H9 (cell line): ENCODE measurements at regions not wholly inside any gene's neighbourhood (a gene's known extent, or its start where the extent isn't known, plus 50 kb on each side); places are given as distances from the start of the nearest gene placed in this dataset.

Experiments
- DNase-seq: peaks from one replicate; pipeline ENCODE4 v3.0.0-alpha.2; 2017
- H2AFZ ChIP-seq: one replicate; pipeline ENCODE4 v1.6.1; 2013; ENCODE audit warnings: mild to moderate bottlenecking, low read length, control low read depth, moderate library complexity
- H2AK5ac ChIP-seq: 2 replicates; pipeline ENCODE4 v1.6.1; 2013; ENCODE audit warnings: low read length, control low read depth, mixed read lengths; ENCODE audit not compliant: insufficient read length
- H2BK120ac ChIP-seq: one replicate; pipeline ENCODE4 v1.6.1; 2013; ENCODE audit warnings: low read depth, mild to moderate bottlenecking, low read length, control low read depth, inconsistent platforms; ENCODE audit not compliant: poor library complexity, severe bottlenecking
- H2BK12ac ChIP-seq: 2 replicates; pipeline ENCODE4 v1.6.1; 2013; ENCODE audit warnings: low read length, control low read depth, mixed read lengths, low read depth; ENCODE audit not compliant: insufficient read length
- H2BK15ac ChIP-seq: 2 replicates; pipeline ENCODE4 v1.6.1; 2013; ENCODE audit warnings: low read depth, low read length, control low read depth
- H2BK20ac ChIP-seq: one replicate; pipeline ENCODE4 v1.6.1; 2013; ENCODE audit warnings: low read depth, mild to moderate bottlenecking, low read length, control low read depth, inconsistent platforms; ENCODE audit not compliant: poor library complexity, severe bottlenecking
- H2BK5ac ChIP-seq: 2 replicates; pipeline ENCODE4 v1.6.1; 2013; ENCODE audit warnings: low read length, control low read depth, mixed read lengths; ENCODE audit not compliant: insufficient read length
- H3K14ac ChIP-seq: 2 replicates; pipeline ENCODE4 v1.6.1; 2013; ENCODE audit warnings: low read length, control low read depth; ENCODE audit not compliant: insufficient read depth
- H3K18ac ChIP-seq: 2 replicates; pipeline ENCODE4 v1.6.1; 2013; ENCODE audit warnings: low read depth, mild to moderate bottlenecking, mixed read lengths, low read length, control low read depth; ENCODE audit not compliant: insufficient read length
- H3K23ac ChIP-seq: 2 replicates; pipeline ENCODE4 v1.6.1; 2013; ENCODE audit warnings: low read length, control low read depth, mixed read lengths, low read depth; ENCODE audit not compliant: insufficient read length
- H3K23me2 ChIP-seq: 2 replicates; pipeline ENCODE4 v1.6.1; 2013; ENCODE audit warnings: low read depth, mild to moderate bottlenecking, mixed read lengths, low read length, control low read depth; ENCODE audit not compliant: insufficient read length, poor library complexity, severe bottlenecking
- H3K27ac ChIP-seq: 2 replicates; pipeline ENCODE4 v1.5.1; 2013; ENCODE audit warnings: low read length, control low read depth, mixed read lengths, low read depth; ENCODE audit not compliant: insufficient read length
- H3K27me3 ChIP-seq: 2 replicates; pipeline ENCODE4 v1.6.1; 2013; ENCODE audit warnings: low read length, control low read depth, inconsistent platforms; ENCODE audit not compliant: insufficient read depth
- H3K4ac ChIP-seq: 2 replicates; pipeline ENCODE4 v1.6.1; 2013; ENCODE audit warnings: low read depth, mild to moderate bottlenecking, control low read depth, inconsistent platforms, low read length, moderate library complexity
- H3K4me1 ChIP-seq: 2 replicates; pipeline ENCODE4 v1.6.1; 2013; ENCODE audit warnings: low read length, control low read depth, inconsistent platforms; ENCODE audit not compliant: insufficient read depth
- H3K4me2 ChIP-seq: 2 replicates; pipeline ENCODE4 v1.6.1; 2013; ENCODE audit warnings: low read length, control low read depth, mixed read lengths; ENCODE audit not compliant: insufficient read length, insufficient read depth
- H3K56ac ChIP-seq: 2 replicates; pipeline ENCODE4 v1.6.1; 2013; ENCODE audit warnings: low read depth, mild to moderate bottlenecking, mixed read lengths, low read length, control low read depth; ENCODE audit not compliant: insufficient read length
- H3K79me1 ChIP-seq: 2 replicates; pipeline ENCODE4 v1.6.1; 2013; ENCODE audit warnings: low read depth, mild to moderate bottlenecking, moderate library complexity, low read length, control low read depth, inconsistent platforms; ENCODE audit not compliant: insufficient read depth, poor library complexity, severe bottlenecking
- H3K79me2 ChIP-seq: 2 replicates; pipeline ENCODE4 v1.6.1; 2013; ENCODE audit warnings: low read length, control low read depth, inconsistent platforms; ENCODE audit not compliant: insufficient read depth
- H3K9ac ChIP-seq: 2 replicates; pipeline ENCODE4 v1.6.1; 2013; ENCODE audit warnings: low read length, control low read depth, mixed read lengths; ENCODE audit not compliant: insufficient read length; ENCODE audit errors: extremely low read depth
- H3K9me3 ChIP-seq: one replicate; pipeline ENCODE4 v1.6.1; 2013; ENCODE audit warnings: low read depth, low read length, inconsistent platforms; ENCODE audit not compliant: control insufficient read depth
- H3T11ph ChIP-seq: one replicate; pipeline ENCODE4 v1.6.1; 2013; ENCODE audit warnings: mild to moderate bottlenecking, low read length, control low read depth, inconsistent platforms
- H4K20me1 ChIP-seq: one replicate; pipeline ENCODE4 v1.6.1; 2013; ENCODE audit not compliant: control insufficient read depth, insufficient read length, insufficient read depth
- H4K5ac ChIP-seq: 2 replicates; pipeline ENCODE4 v1.6.1; 2013; ENCODE audit warnings: low read depth, mild to moderate bottlenecking, mixed read lengths, low read length, control low read depth; ENCODE audit not compliant: insufficient read length
- H4K8ac ChIP-seq: replicated peaks from 2 replicates; pipeline ENCODE4 v1.6.1; 2013; ENCODE audit warnings: low read length, control low read depth, mixed read lengths, low read depth; ENCODE audit not compliant: insufficient read length
- H4K91ac ChIP-seq: 2 replicates; pipeline ENCODE4 v1.6.1; 2013; ENCODE audit warnings: low read depth, mild to moderate bottlenecking, moderate library complexity, mixed read lengths, low read length, control low read depth; ENCODE audit not compliant: insufficient read length
- H3K27ac Mint-ChIP-seq, 3 experiments: 2 replicates in 2 of 3; 3 replicates in 1 of 3; pipeline ENCODE4 v1.8.0; 2020 to 2021; ENCODE audit warnings: mixed read lengths in 3 of 3, mild to moderate bottlenecking in 1 of 3, moderate library complexity in 1 of 3
- H3K27me3 Mint-ChIP-seq: 2 replicates; pipeline ENCODE4 v1.8.0; 2021; ENCODE audit warnings: low read depth, mild to moderate bottlenecking, moderate library complexity, mixed read lengths
- H3K36me3 Mint-ChIP-seq, 3 experiments: 2 replicates in 2 of 3; 3 replicates in 1 of 3; pipeline ENCODE4 v1.8.0; 2020 to 2021; ENCODE audit warnings: low read depth in 3 of 3, mixed read lengths in 3 of 3; ENCODE audit not compliant: insufficient read depth in 1 of 3
- H3K4me1 Mint-ChIP-seq, 2 experiments: 2 replicates each; pipeline ENCODE4 v1.8.0; 2020; ENCODE audit warnings: mixed read lengths in 2 of 2
- H3K4me3 Mint-ChIP-seq, 2 experiments: 2 replicates in 1 of 2; 3 replicates in 1 of 2; pipeline ENCODE4 v1.8.0; 2020 to 2021; ENCODE audit warnings: mild to moderate bottlenecking in 2 of 2, mixed read lengths in 2 of 2, moderate library complexity in 1 of 2
- H3K9me3 Mint-ChIP-seq, 2 experiments: 2 replicates in 1 of 2; 3 replicates in 1 of 2; pipeline ENCODE4 v1.8.0; 2020; ENCODE audit warnings: mild to moderate bottlenecking in 2 of 2, mixed read lengths in 2 of 2, moderate library complexity in 1 of 2
- CTCF ChIP-seq: fragments of 200-600 bp; sonication (generic); conservative IDR thresholded peaks from 3 replicates; pipeline ENCODE4 v1.8.0; 2021; ENCODE audit warnings: antibody characterized with exemption, mild to moderate bottlenecking
- WGBS: extraction: QIAGEN DNeasy Blood & Tissue Kit; methylation state at CpG from one replicate; pipeline ENCODE4 v1.1.7; 2013; ENCODE audit warnings: missing lambda C conversion rate, low lambda C conversion rate, mixed read lengths; ENCODE audit not compliant: insufficient read length; ENCODE audit errors: extremely low coverage; 5-methylcytosine and 5-hydroxymethylcytosine counted together

DNA sequence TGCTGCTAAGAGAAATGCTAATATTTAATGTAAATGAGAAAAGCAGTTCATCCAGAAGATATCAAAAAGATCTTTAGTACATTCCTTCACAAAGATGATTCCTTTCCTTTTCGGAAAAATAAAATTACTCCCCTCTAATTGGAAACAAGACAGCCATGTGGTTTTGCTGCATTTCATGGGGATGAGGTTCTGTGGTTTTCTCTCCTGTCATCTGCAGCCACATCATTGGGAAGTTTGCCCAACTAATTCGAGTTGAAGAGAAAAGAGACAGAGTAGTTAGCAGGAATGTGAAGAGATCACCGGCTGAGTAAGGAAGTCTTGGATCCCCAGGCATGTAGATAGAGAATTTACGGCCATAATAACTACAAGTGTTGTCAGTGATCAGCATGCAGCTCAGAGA, 122.1 kb downstream of the CYSLTR2 start:
- Histone ChIP-seq H3T11ph (no peak overlapping the region), H2BK120ac (no peak overlapping the region), H3K27ac (no peak overlapping the region), H3K9me3 (no peaks in the 10 kb centered on the region), H3K4ac (no peak overlapping the region), H3K18ac (no peak overlapping the region), H3K4me2 (no peak overlapping the region), H3K79me1 (no peaks in the 10 kb centered on the region), H3K9ac (no peak overlapping the region), H4K5ac (no peak overlapping the region), H3K56ac (no peak overlapping the region), H3K79me2 (no peaks in the 10 kb centered on the region), H4K20me1 (no peaks in the 10 kb centered on the region), H2BK20ac (no peak overlapping the region), H2BK12ac (no peak overlapping the region), H2AFZ (no peak overlapping the region), H4K8ac (no peak overlapping the region), H2AK5ac (no peak overlapping the region), H2BK15ac (no peak overlapping the region), H4K91ac (no peak overlapping the region), H3K4me1 (no peaks in the 10 kb centered on the region), H2BK5ac (no peak overlapping the region), H3K23me2 (no peaks in the 10 kb centered on the region), H3K23ac (no peak overlapping the region), H3K14ac (no peak overlapping the region), H3K27me3 (no peaks in the 10 kb centered on the region)
- Mint-ChIP-seq H3K4me3 (no peak overlapping the region), H3K9me3 (peaks cover 10 to 13% of the 10 kb centered on the region in 2 experiments), H3K36me3 (peaks cover 0 to 4% (median 0%) of the 10 kb centered on the region in 3 experiments; a peak in 1 of 7 replicates), H3K4me1 (peaks cover 6 to 7% of the 10 kb centered on the region in 2 experiments; a peak in 3 of 4 replicates), H3K27ac (no peak overlapping the region), H3K27me3 (no peaks in the 10 kb centered on the region)
- WGBS, result no CpG with 5 or more reads among the region's 4 CpGs
- TF ChIP-seq CTCF, result no peak
- DNase-seq, result no peak
